GM18520 (cell line): ENCODE measurements at regions not wholly inside any gene's neighbourhood (a gene's known extent, or its start where the extent isn't known, plus 50 kb on each side); places are given as distances from the start of the nearest gene placed in this dataset.

Experiments
- ATAC-seq: cut with Tn5 transposase; IDR thresholded peaks from one replicate; pipeline ENCODE4 v1.9.1; 2021; ENCODE audit not compliant: unreplicated experiment

- ATAC-seq = no peak
These were observed 231.4 kb downstream of the KLF12 start for GRCh38 chr13:73902847-73903246.

- no peak for ATAC-seq
These were observed 231.9 kb downstream of the KLF12 start for GRCh38 chr13:73902296-73902695.

- no peak for ATAC-seq
These were observed 232.7 kb downstream of the KLF12 start for GRCh38 chr13:73901324-73902068.

- no peak for ATAC-seq
These were observed 233.6 kb downstream of the KLF12 start for GRCh38 chr13:73900591-73900990.

GRCh38 chr13:73898899-73899298 is 235.3 kb downstream of the KLF12 start:
- no peak for ATAC-seq

- ATAC-seq = no peak
These were observed 235.9 kb downstream of the KLF12 start for GRCh38 chr13:73898276-73898675.

- ATAC-seq = no peak
These were observed 239.1 kb downstream of the KLF12 start for GRCh38 chr13:73894995-73895571.

DNA sequence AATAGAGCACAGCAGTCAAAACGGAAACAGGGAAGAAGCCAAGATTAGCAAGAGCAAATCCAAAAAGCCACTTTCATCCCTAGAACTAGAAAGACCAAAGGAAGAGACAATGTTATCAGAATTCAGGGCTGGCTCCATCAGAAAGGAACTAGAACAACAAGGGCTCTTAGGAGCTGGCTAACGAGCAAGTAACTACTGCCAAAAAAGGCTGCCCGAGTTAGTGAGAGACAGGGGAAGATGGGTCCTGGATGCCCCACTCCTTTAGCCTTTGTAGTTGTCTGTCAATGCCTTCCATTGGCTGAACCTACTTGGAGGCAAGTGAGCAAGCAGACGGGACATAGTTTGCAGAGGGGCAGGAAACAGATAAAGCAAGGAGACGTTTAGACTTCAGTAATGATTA is 240.4 kb downstream of the KLF12 start:
- no peak for ATAC-seq

GRCh38 chr13:73891805-73892204 is 242.4 kb downstream of the KLF12 start:
- ATAC-seq = no peak

GRCh38 chr13:73883162-73883561 is 251.0 kb downstream of the KLF12 start:
- no peak for ATAC-seq

DNA sequence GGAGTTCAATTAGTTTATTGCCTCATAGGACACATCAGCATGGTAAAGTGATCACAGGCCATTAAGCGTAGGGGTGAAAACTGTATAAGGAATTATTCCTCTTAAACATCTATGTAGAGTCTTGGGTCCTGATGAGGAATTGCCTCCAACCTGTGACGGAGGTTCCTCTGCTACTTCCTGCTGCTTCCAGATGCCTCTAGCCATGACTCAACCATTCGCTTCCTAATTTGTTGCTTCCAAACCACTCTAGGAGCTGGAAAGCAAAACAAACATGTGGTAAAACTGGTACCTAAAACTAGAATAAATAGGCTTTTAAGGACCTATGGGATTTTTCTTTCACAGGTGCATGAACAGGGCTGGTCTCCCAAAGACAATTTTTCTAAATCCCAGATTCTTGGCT is 253.8 kb downstream of the KLF12 start:
- no peak for ATAC-seq

GRCh38 chr13:73879346-73880015 is 254.7 kb downstream of the KLF12 start:
- ATAC-seq = no peak

DNA sequence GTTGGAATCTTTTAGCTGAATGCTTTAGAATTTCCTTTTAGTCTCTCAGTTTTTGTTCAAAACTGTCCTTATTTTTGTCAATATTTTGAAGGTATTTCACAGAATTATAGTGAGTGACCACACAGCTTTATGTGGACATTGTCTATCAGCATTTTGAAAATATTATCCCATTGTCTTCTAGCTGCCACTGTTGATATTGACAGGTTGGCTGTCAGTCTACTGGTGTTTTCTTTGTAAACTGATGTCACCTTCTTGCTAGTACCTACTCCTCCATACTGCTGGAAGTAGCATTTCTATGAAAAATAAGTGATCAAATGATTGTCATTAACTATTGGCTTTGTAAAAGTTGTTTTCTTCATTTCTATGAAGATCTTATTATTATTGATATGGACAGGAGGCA is 256.8 kb downstream of the KLF12 start:
- ATAC-seq = no peak

- ATAC-seq = no peak
These were observed 257.9 kb downstream of the KLF12 start for GRCh38 chr13:73876323-73876722.

DNA sequence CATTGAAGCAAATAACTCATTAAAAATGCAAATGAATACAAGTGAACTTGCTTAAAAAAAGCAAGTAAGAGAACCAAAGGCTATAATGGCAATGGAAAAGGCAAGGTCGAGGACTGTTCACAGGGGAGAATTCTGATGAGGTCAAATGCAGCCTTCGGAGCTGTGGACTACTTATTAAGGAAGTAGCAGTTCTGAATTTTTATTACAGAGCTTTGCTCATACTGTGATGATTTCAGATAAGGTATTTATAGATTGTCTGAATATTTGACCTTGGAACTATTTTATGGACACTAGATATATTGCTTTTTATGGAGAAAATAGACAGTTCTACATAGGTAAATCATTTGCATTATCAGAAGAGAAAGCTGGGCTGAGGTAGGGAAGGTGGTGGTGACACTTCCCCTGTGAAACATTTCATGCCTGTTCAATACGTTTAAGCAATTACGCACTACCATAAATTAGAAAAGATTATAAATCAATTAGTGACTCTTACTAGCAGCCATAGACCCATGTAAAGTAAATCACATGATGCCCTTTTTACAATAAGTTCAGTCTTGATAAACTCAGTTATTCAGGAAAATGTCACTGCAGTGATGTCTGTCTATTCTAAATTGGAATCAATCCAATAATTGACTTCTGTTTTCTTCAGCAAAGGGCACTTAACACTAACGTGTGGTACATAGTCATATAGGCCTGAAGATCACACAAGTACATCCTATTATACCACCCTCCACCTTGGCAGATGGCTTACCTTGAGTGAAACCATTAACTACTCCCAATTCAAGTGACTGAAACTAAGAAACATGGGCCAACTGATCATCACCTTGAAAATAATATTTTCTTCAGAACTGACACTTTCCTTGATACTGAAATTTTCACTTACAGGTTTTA is 260.0 kb downstream of the KLF12 start:
- no peak for ATAC-seq

DNA sequence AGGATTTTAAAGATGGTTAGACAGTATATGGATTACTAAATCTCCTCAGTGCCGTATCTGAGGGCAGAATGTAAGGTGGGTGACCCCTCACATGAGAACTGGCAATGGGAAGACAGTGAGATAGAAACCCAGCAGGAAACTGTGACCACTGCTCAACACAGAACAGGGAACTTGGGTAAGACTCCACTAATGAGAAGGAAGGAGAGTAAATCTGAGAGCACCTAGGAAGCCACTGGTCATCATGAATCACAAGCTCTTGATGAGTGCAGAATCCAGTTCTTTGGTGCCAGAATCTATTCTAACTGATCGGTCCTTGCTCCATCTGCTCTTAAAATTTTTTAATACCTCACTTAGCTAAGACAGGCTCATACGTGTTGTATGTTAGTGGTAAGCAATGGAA is 261.8 kb downstream of the KLF12 start:
- no peak for ATAC-seq

DNA sequence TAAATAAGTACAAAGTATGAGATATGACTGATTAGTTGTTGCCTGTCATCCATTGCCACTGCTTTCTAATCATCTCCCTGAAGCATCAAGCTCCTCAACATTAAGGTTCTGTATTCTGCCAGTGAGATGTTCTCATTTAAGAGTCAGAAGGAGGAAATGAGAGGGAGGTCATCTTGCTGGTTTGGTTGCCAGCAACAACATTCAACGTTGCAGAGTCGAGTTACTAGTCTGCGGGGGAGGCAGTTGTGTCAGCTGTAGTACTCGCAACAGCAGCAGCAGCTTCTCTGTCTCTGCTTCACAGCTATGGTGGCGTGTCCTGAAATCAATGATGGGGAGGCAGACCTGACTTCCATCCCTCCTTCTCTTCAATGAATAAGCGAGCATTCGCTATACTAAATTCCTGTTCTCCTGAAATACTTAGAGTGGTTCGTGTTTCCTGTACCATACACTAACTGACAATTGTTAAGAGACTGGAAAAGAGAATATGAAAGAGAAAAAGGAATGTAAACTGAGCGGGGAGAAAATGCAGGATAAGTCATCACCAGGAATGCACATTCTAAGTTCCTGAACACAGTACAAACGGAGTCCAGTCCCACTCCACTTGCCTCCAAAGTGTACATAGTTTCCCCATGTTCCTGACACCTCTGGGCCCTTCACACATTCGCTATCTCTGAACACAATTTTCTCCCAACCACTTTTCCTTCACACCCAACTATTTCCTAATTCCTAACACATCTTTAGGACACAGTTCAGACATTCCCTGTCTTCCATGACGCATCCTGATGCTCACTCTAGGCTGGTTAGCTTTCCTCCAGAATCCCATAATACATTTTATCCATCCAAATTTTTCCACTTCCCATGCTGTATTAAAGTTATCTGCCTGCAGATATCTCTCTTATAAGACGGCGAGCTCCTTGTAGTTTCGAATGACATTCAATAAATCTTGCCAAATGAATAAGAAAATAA is 263.0 kb downstream of the KLF12 start:
- no peak for ATAC-seq

DNA sequence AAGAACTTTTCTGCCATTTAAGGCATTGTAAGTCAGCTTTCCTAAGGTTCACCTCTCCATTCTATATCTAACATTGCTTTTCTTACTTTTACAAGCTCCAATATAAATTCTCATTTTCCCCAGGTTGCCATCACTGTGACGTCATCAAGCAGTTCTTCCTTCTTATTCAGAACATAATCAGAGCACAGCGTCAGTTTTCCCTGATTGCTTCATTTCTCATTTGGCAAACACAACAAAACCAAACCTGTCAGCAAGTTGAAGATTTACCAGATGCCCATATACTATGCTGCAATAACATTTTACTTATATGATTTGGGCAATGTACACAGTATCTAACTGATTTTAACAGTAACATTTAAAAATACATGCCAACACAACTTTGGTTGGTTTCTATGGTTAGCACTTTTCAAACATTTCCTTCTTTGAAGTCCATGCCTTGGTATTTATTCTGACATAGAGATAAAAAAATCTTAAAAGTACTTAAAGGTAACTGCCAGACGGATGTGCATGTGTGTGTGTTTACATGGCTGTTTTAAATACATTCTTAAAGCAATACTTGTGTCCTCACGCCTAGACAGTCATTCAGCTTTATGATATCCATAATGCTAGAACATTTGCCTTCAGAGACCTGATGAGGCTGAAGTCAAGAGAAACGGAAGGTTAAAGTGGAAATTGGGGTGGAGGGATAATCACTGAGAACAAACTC is 264.0 kb downstream of the KLF12 start:
- no peak for ATAC-seq

- no peak for ATAC-seq
These were observed 269.2 kb downstream of the KLF12 start for GRCh38 chr13:73865027-73865426.

DNA sequence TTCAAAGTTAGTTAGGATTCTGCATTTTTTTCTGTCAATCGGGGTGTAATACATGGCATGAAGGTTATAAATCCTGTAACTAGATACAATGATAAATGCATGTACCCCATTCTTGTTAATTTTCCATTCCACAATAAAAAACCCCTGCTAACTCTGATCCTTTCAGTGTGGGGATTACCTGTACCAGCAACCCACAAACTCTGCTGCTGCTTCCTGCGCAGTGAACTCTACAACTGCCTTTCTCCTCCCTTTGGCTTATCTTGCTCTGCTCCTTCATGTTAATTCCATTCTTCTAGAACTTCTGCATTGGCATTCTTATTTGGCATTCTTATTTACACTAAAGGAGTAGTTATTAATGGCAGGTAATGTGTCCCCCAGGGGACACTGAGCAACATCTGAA is 273.1 kb downstream of the KLF12 start:
- ATAC-seq = no peak
